ENCODE measurements at regions not wholly inside any gene's neighbourhood (a gene's known extent, or its start where the extent isn't known, plus 50 kb on each side); places are given as distances from the start of the nearest gene placed in this dataset.

DNA sequence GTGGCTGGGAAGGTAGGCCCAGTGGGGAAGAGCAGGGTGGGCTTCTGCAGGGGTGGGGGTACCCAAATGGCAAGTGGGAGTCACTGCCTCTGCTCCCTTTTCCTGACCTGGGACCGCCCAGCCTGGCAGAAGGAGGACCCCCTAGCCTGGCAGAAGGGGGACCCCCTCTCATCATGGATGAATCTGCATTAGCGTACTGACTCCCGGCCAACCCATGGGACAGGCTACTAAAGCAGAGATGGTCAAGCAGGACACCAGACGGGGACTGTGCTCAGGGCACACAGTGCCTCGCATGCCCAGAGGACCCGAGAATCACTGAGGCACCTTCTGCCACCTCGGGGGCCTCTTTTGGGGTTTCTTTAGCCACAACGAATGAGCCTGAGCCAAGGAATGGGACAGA is 577.5 kb downstream of the GLRX3 start:
- intact Hi-C loops (cut with micrococcal nuclease; ENCODE audit: unreplicated experiment), result no loop called here

DNA sequence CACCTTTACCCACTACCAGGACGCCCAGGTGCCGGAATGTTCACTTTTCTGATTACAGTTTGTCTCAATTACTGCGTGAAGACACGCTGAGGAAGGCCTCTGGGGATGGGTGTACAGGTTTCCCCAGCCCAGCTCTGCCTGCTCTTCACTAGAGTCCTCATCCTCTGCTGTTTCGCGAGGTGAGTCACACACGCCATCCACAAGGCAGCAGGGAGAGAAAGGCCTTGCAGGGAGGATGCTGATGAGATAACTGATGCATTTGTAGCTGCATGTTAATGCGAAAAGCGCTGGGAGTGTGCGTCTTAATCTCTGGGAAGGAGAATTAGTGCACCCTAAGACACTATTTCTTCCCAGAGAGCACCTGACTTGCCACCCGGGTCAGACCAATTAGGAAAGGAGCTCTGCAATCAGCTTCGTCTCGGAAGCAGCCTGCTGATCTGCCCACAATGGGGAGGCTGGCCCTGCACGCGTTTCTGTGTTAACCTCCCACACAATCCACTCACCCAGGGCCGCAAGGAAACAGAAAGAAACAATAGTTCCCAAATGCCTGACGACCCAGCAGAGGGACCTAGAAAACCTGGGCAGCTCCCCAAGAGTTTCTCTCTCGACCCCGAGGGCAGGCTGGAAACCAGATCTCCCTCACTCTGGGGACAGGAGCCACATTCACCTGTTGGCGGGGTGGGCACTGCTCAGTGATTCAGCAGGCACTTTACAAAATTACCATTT is 578.7 kb downstream of the GLRX3 start:
- ChIA-PET CTCF (no interaction called here), POLR2A (ENCODE audit: low non-redundant PET) (no interaction called here)
- Histone ChIP-seq H3K9me3 (ENCODE audit: low read depth, low read length, poor library complexity, severe bottlenecking) (no peaks in the 10 kb centered on the region), H3K4me1 (ENCODE audit: insufficient read depth, low read length, poor library complexity, severe bottlenecking) (no peaks in the 10 kb centered on the region), H3K4me3 (ENCODE audit: low read depth, low read length, poor library complexity, severe bottlenecking) (no peak overlapping the region), H3K27ac (ENCODE audit: low read depth, low read length, poor library complexity, severe bottlenecking) (no peak overlapping the region), H3K27me3 (replicated peaks; ENCODE audit: insufficient read depth, low read depth, low read length, poor library complexity) (no peaks in the 10 kb centered on the region), H3K36me3 (ENCODE audit: insufficient read depth, low read length, poor library complexity, severe bottlenecking) (no peaks in the 10 kb centered on the region)
- intact Hi-C loops (cut with micrococcal nuclease; ENCODE audit: unreplicated experiment), result no loop called here
- no peak for DNase-seq (ENCODE audit: low spot score)
- TF ChIP-seq, protein P1, sequence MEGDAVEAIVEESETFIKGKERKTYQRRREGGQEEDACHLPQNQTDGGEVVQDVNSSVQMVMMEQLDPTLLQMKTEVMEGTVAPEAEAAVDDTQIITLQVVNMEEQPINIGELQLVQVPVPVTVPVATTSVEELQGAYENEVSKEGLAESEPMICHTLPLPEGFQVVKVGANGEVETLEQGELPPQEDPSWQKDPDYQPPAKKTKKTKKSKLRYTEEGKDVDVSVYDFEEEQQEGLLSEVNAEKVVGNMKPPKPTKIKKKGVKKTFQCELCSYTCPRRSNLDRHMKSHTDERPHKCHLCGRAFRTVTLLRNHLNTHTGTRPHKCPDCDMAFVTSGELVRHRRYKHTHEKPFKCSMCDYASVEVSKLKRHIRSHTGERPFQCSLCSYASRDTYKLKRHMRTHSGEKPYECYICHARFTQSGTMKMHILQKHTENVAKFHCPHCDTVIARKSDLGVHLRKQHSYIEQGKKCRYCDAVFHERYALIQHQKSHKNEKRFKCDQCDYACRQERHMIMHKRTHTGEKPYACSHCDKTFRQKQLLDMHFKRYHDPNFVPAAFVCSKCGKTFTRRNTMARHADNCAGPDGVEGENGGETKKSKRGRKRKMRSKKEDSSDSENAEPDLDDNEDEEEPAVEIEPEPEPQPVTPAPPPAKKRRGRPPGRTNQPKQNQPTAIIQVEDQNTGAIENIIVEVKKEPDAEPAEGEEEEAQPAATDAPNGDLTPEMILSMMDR (conservative IDR thresholded peaks at IDR 0.05; ENCODE audit: low read depth, low read length), result no peak
- no peak for TF ChIP-seq EZH2 (IDR thresholded peaks at IDR 0.05; ENCODE audit: borderline replicate concordance, low read depth, low read length, poor library complexity, severe bottlenecking)
- BruUV-seq (replicated peaks), result no TSS peak

More for the DNA sequence above, 577.5 kb downstream of the GLRX3 start:
- H3K4me3 ChIP-seq (ENCODE audit: low read depth, low read length, poor library complexity, severe bottlenecking), result no peak overlapping the region
- H3K4me1 ChIP-seq (ENCODE audit: insufficient read depth, low read length, poor library complexity, severe bottlenecking), result no peaks in the 10 kb centered on the region
- no peaks in the 10 kb centered on the region for H3K9me3 ChIP-seq (ENCODE audit: low read depth, low read length, poor library complexity, severe bottlenecking)
- H3K27me3 ChIP-seq (replicated peaks; ENCODE audit: insufficient read depth, low read depth, low read length, poor library complexity), result no peaks in the 10 kb centered on the region
- no TSS peak for BruUV-seq (replicated peaks)
- CTCF ChIA-PET, result no interaction called here
- TF ChIP-seq, protein P1 (conservative IDR thresholded peaks at IDR 0.05; ENCODE audit: low read depth, low read length), result no peak
- TF ChIP-seq EZH2 (IDR thresholded peaks at IDR 0.05; ENCODE audit: borderline replicate concordance, low read depth, low read length, poor library complexity, severe bottlenecking), result no peak
- POLR2A ChIA-PET (ENCODE audit: low non-redundant PET), result no interaction called here
- DNase-seq (ENCODE audit: low spot score), result no peak
- no peak overlapping the region for H3K27ac ChIP-seq (ENCODE audit: low read depth, low read length, poor library complexity, severe bottlenecking)
- H3K36me3 ChIP-seq (ENCODE audit: insufficient read depth, low read length, poor library complexity, severe bottlenecking), result no peaks in the 10 kb centered on the region

DNA sequence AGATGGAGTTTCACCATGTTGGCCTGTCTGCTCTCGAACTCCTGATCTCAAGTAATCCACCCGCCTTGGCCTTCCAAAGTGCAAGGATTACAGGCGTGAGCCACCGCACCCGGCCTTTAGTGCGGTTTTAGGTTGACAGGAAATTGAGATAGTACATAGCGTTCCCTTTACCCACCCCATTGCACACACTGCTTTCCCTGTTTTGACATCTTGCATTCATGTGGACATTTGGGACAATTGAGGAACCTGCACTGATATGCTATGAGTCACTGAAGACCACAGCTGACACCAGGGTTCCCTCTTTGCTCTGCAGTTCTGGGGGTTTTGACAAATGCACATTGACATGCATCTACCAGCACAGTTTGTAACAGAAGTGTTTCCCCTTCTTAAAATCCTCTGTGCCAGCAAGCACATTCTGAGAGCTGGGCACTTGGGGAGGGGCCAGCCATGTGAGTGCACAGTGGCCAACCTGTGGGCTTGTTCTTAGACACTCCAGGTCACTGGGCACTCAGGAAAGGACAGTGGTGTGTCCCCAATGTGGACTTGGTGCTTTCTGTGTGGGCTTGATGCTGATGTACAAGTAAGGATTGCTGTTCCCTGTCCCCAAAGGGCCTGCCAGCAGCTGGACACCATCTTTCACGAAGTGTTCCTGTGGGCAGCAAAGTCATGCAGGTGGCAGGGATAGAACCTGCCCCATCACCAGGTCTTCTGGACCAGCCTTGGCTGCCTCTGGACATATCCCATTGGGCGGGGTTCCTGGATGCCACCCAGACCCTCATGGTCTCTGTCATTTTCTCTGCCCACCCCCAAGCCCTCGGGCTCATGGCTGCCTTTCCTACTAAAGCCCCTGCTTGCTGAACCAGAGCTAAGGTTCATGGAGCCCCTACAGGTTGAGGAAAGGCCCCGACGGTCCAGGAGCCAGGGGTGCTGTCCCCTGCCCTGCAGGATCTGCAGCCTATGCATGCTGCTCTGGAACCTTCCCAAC is 579.8 kb downstream of the GLRX3 start:
- TF ChIP-seq, protein P1 (conservative IDR thresholded peaks at IDR 0.05; ENCODE audit: low read depth, low read length), result no peak
- TF ChIP-seq EZH2 (IDR thresholded peaks at IDR 0.05; ENCODE audit: borderline replicate concordance, low read depth, low read length, poor library complexity, severe bottlenecking), result no peak
- Histone ChIP-seq H3K4me3 (ENCODE audit: low read depth, low read length, poor library complexity, severe bottlenecking) (no peak overlapping the region), H3K4me1 (ENCODE audit: insufficient read depth, low read length, poor library complexity, severe bottlenecking) (no peaks in the 10 kb centered on the region), H3K27ac (ENCODE audit: low read depth, low read length, poor library complexity, severe bottlenecking) (no peak overlapping the region), H3K9me3 (ENCODE audit: low read depth, low read length, poor library complexity, severe bottlenecking) (no peaks in the 10 kb centered on the region), H3K36me3 (ENCODE audit: insufficient read depth, low read length, poor library complexity, severe bottlenecking) (no peaks in the 10 kb centered on the region), H3K27me3 (replicated peaks; ENCODE audit: insufficient read depth, low read depth, low read length, poor library complexity) (no peaks in the 10 kb centered on the region)
- DNase-seq (ENCODE audit: low spot score), result no peak
- intact Hi-C loops (cut with micrococcal nuclease; ENCODE audit: unreplicated experiment), result no loop called here
- ChIA-PET POLR2A (ENCODE audit: low non-redundant PET) (no interaction called here), CTCF (no interaction called here)
- no TSS peak for BruUV-seq (replicated peaks)

Data from A673 (cell line).